Spleen (tissue), 11 donors: ENCODE measurements at regions not wholly inside any gene's neighbourhood (a gene's known extent, or its start where the extent isn't known, plus 50 kb on each side); places are given as distances from the start of the nearest gene placed in this dataset.
A peak's percentile ranks its signal among the peaks of the same experiment; 100 is the strongest.

ENCODE experiments used
- DNase-seq: peaks from one replicate; pipeline ENCODE4 v3.0.0-alpha.2; 2020
- H3K27ac ChIP-seq, 8 donors: fragments of 200-600 bp; sonication (generic) in 7 of 8; 1 replicate in 4 of 8; 2 replicates in 4 of 8; pipeline versions ENCODE4 v1.5.0 to v1.8.0; 2016 to 2021; ENCODE audit warnings: inconsistent platforms in 4 of 8, mild to moderate bottlenecking in 4 of 8, moderate library complexity in 1 of 8
- H3K27me3 ChIP-seq, 7 donors: fragments of 200-600 bp; sonication (generic) in 6 of 7; replicated peaks in 1 of 7; 1 replicate in 4 of 7; 2 replicates in 3 of 7; pipeline versions ENCODE4 v1.5.0 to v1.8.0; 2016 to 2021; ENCODE audit warnings: inconsistent platforms in 3 of 7, mild to moderate bottlenecking in 1 of 7
- H3K36me3 ChIP-seq, 6 donors: fragments of 200-600 bp; sonication (generic) in 5 of 6; 1 replicate in 4 of 6; 2 replicates in 2 of 6; pipeline versions ENCODE4 v1.5.0 to v1.8.0; 2016 to 2021; ENCODE audit warnings: inconsistent platforms in 2 of 6
- H3K4me1 ChIP-seq, 6 donors: fragments of 200-600 bp; sonication (generic) in 5 of 6; 1 replicate in 3 of 6; 2 replicates in 3 of 6; pipeline versions ENCODE4 v1.5.0 to v1.8.0; 2016 to 2021; ENCODE audit warnings: inconsistent platforms in 3 of 6
- H3K4me3 ChIP-seq, 8 donors: fragments of 200-600 bp; sonication (generic) in 7 of 8; 1 replicate in 4 of 8; 2 replicates in 4 of 8; pipeline versions ENCODE4 v1.5.0 to v1.8.0; 2016 to 2021; ENCODE audit warnings: inconsistent platforms in 4 of 8, mild to moderate bottlenecking in 4 of 8, moderate library complexity in 2 of 8
- H3K9me3 ChIP-seq, 8 donors: fragments of 200-600 bp; sonication (generic) in 7 of 8; 1 replicate in 4 of 8; 2 replicates in 4 of 8; pipeline versions ENCODE4 v1.5.0 to v1.8.0; 2016 to 2021; ENCODE audit warnings: inconsistent platforms in 4 of 8
- CTCF ChIP-seq, 11 experiments: fragments of 200-600 bp in 7 of 11; fragments of 450-650 bp in 4 of 11; sonication (generic) in 4 of 11; IDR thresholded peaks in 8 of 11; conservative IDR thresholded peaks in 3 of 11; 1 replicate in 7 of 11; 2 replicates in 4 of 11; pipeline versions ENCODE4 v1.4.0 to v1.8.0; 2016 to 2021; ENCODE audit warnings: antibody characterized with exemption in 11 of 11, inconsistent platforms in 4 of 11, mild to moderate bottlenecking in 1 of 11
- POLR2A ChIP-seq, 3 donors: fragments of 450-650 bp; IDR thresholded peaks; one replicate each; pipeline ENCODE4 v1.5.1; 2017; ENCODE audit warnings: antibody characterized with exemption in 3 of 3, mild to moderate bottlenecking in 1 of 3
- POLR2AphosphoS5 ChIP-seq, 3 donors: sonication (generic); formaldehyde crosslinking; IDR thresholded peaks; one replicate each; pipeline ENCODE4 v1.5.1; 2017; ENCODE audit warnings: antibody characterized with exemption in 3 of 3
- WGBS, 5 donors: extraction: QIAGEN DNeasy Blood & Tissue Kit in 3 of 5; methylation state at CpG; one replicate each; pipeline versions ENCODE4 v1.1.5 to v1.1.7; 2013 to 2018; 5-methylcytosine and 5-hydroxymethylcytosine counted together
- intact Hi-C: fragments of 100-400 bp; cut with DNase I; formaldehyde crosslinking; loops from one replicate; pipeline ENCODE4 v1.15.0; 2023; ENCODE audit warnings: low total_unique reads
- donor health status: healthy with polysubstance abuse.
- donor health status: DM: no; HTN: no; CAD: no; lungs with moderate emphysema.
- donor health status: DM: no; HTN: no; CAD: no.
- donor health status: Bipolar disorder and iron deficiency.
- donor health status: healthy.
- donor health status: DM: no; HTN: no; CAD: no.
- donor health status: DM: yes; HTN: yes; CAD: no.

- Histone ChIP-seq H3K4me1 (peaks cover 3 to 27% (median 11%) of the 10 kb centered on the region in 6 donors), H3K36me3 (no peaks in the 10 kb centered on the region), H3K27ac (no peak overlapping the region), H3K9me3 (no peaks in the 10 kb centered on the region), H3K4me3 (no peak overlapping the region), H3K27me3 (no peaks in the 10 kb centered on the region)
- no peak for DNase-seq
- WGBS, 5 donors = 89 to 97% (median 91%) methylated on average over 7 of the region's 7 CpGs
- TF ChIP-seq CTCF (IDR thresholded peaks at IDR 0.05 in 8 of 11, conservative IDR thresholded peaks at IDR 0.05 in 3 of 11) (no peak), POLR2AphosphoS5 (IDR thresholded peaks at IDR 0.05) (no peak), POLR2A (IDR thresholded peaks at IDR 0.05) (no peak)
- intact Hi-C loops = no loop called here
These were observed 77.1 kb upstream of the FNDC3B start for GRCh38 chr3:171962137-171962720.

GRCh38 chr3:171963546-171963945 is 75.8 kb upstream of the FNDC3B start:
- intact Hi-C loops = no loop called here
- peaks cover 3 to 33% (median 13%) of the 10 kb centered on the region in 6 donors for H3K4me1 ChIP-seq
- H3K27ac ChIP-seq = no peak overlapping the region
- H3K36me3 ChIP-seq = no peaks in the 10 kb centered on the region
- no peak overlapping the region for H3K4me3 ChIP-seq
- TF ChIP-seq POLR2AphosphoS5 (IDR thresholded peaks at IDR 0.05) (no peak), CTCF (IDR thresholded peaks at IDR 0.05 in 8 of 11, conservative IDR thresholded peaks at IDR 0.05 in 3 of 11) (no peak), POLR2A (IDR thresholded peaks at IDR 0.05) (no peak)
- H3K27me3 ChIP-seq = no peaks in the 10 kb centered on the region
- WGBS, 5 donors = 95 to 97% (median 97%) methylated on average over 3 of the region's 3 CpGs
- DNase-seq = no peak
- H3K9me3 ChIP-seq = no peaks in the 10 kb centered on the region

GRCh38 chr3:171965067-171965712 is 74.2 kb upstream of the FNDC3B start:
- TF ChIP-seq POLR2A (IDR thresholded peaks at IDR 0.05) = no peak
- TF ChIP-seq POLR2AphosphoS5 (IDR thresholded peaks at IDR 0.05) = no peak
- TF ChIP-seq CTCF (IDR thresholded peaks at IDR 0.05 in 8 of 11, conservative IDR thresholded peaks at IDR 0.05 in 3 of 11) = no peak
- WGBS, 5 donors = 73 to 93% (median 79%) methylated on average over 6 of the region's 6 CpGs
- intact Hi-C loops = no loop called here
- H3K4me3 ChIP-seq = no peak overlapping the region
- no peaks in the 10 kb centered on the region for H3K36me3 ChIP-seq
- H3K27ac ChIP-seq = no peak overlapping the region
- H3K4me1 ChIP-seq = peaks cover 0 to 33% (median 14%) of the 10 kb centered on the region in 6 donors
- H3K9me3 ChIP-seq = no peaks in the 10 kb centered on the region
- no peak for DNase-seq
- H3K27me3 ChIP-seq = no peaks in the 10 kb centered on the region

GRCh38 chr3:171966533-171967136 is 72.7 kb upstream of the FNDC3B start:
- Histone ChIP-seq H3K4me1 (peaks cover 0 to 30% (median 14%) of the 10 kb centered on the region in 6 donors), H3K27ac (peak overlapping the region in 7 of 8 donors; percentile 52 to 82 (median 80)), H3K9me3 (no peaks in the 10 kb centered on the region), H3K4me3 (no peak overlapping the region), H3K36me3 (no peaks in the 10 kb centered on the region), H3K27me3 (no peaks in the 10 kb centered on the region)
- TF ChIP-seq POLR2AphosphoS5 (IDR thresholded peaks at IDR 0.05) (no peak), CTCF (IDR thresholded peaks at IDR 0.05 in 8 of 11, conservative IDR thresholded peaks at IDR 0.05 in 3 of 11) (no peak), POLR2A (IDR thresholded peaks at IDR 0.05) (no peak)
- intact Hi-C loops = no loop called here
- no peak for DNase-seq
- 34 to 53% (median 44%) methylated on average over 3 of the region's 3 CpGs for WGBS, 5 donors
